Adrenal gland (tissue), 9 donors: ENCODE measurements at regions not wholly inside any gene's neighbourhood (a gene's known extent, or its start where the extent isn't known, plus 50 kb on each side); places are given as distances from the start of the nearest gene placed in this dataset.

Experiments used
- DNase-seq, 7 donors: peaks; one replicate each; pipeline ENCODE4 v3.0.0-alpha.2; 2019 to 2020
- H3K27ac ChIP-seq, 5 donors: fragments of 200-600 bp; sonication (generic) in 4 of 5; 1 replicate in 3 of 5; 2 replicates in 2 of 5; pipeline versions ENCODE4 v1.5.1 to v1.8.0; 2016 to 2020; ENCODE audit warnings: mild to moderate bottlenecking in 1 of 5
- H3K27me3 ChIP-seq: fragments of 200-600 bp; 2 replicates; pipeline ENCODE4 v1.8.0; 2021
- H3K36me3 ChIP-seq, 2 donors: fragments of 200-600 bp; replicated peaks in 1 of 2; 1 replicate in 1 of 2; 2 replicates in 1 of 2; pipeline versions ENCODE4 v1.5.1 to v1.8.0; 2018 to 2022
- H3K4me1 ChIP-seq, 2 donors: fragments of 200-600 bp; replicated peaks in 1 of 2; 1 replicate in 1 of 2; 2 replicates in 1 of 2; pipeline versions ENCODE4 v1.5.1 to v1.8.0; 2018 to 2021
- H3K4me3 ChIP-seq, 4 donors: fragments of 200-600 bp; sonication (generic) in 3 of 4; one replicate each; pipeline ENCODE4 v1.5.1; 2016 to 2018
- H3K9me3 ChIP-seq, 3 donors: fragments of 200-600 bp; sonication (generic) in 1 of 3; replicated peaks in 1 of 3; 1 replicate in 2 of 3; 2 replicates in 1 of 3; pipeline versions ENCODE4 v1.5.1 to v1.8.0; 2016 to 2021
- CTCF ChIP-seq, 6 experiments: fragments of 450-650 bp in 4 of 6; fragments of 200-600 bp in 2 of 6; sonication (generic) in 1 of 6; IDR thresholded peaks; 1 replicate in 5 of 6; 2 replicates in 1 of 6; pipeline versions ENCODE4 v1.5.1 to v1.8.0; 2016 to 2021; ENCODE audit warnings: antibody characterized with exemption in 6 of 6, mild to moderate bottlenecking in 2 of 6, moderate library complexity in 1 of 6
- POLR2A ChIP-seq, 2 donors: fragments of 450-650 bp; IDR thresholded peaks; one replicate each; pipeline ENCODE4 v1.6.1; 2017; ENCODE audit warnings: antibody characterized with exemption in 2 of 2, mild to moderate bottlenecking in 2 of 2, moderate library complexity in 1 of 2
- WGBS, 4 donors: extraction: QIAGEN DNeasy Blood & Tissue Kit in 2 of 4; methylation state at CpG; one replicate each; pipeline versions ENCODE4 v1.1.5 to v1.1.7; 2013 to 2017; 5-methylcytosine and 5-hydroxymethylcytosine counted together
- intact Hi-C, 2 donors: fragments of 100-400 bp; cut with DNase I; formaldehyde crosslinking; loops; one replicate each; pipeline versions ENCODE4 v1.14.1 to v1.15.0; 2022 to 2023
- donor health status: healthy with polysubstance abuse.
- donor health status: Bipolar disorder and iron deficiency.
- donor health status: DM: yes; HTN: yes; CAD: no.
- donor health status: DM: no; HTN: no; CAD: no.
- donor health status: DM: no; HTN: no; CAD: no.

- H3K36me3 ChIP-seq = no peaks in the 10 kb centered on the region
- no peaks in the 10 kb centered on the region for H3K27me3 ChIP-seq
- H3K4me1 ChIP-seq = no peaks in the 10 kb centered on the region
- WGBS, 4 donors = 44 to 59% (median 51%) methylated on average over 6 of the region's 6 CpGs
- TF ChIP-seq POLR2A (IDR thresholded peaks at IDR 0.05) (no peak), CTCF (IDR thresholded peaks at IDR 0.05) (no peak)
- no peaks in the 10 kb centered on the region for H3K9me3 ChIP-seq
- no peak overlapping the region for H3K27ac ChIP-seq
- no peak for DNase-seq
- intact Hi-C loops = loop anchor here (5.0 to 10.0 kb wide), 3 partner anchors 277 to 487 kb away; no protein-coding TSS in a partner anchor
- H3K4me3 ChIP-seq = no peak overlapping the region
Observed at GRCh38 chr1:233791721-233792120, 112.8 kb upstream of the SLC35F3 start.

GRCh38 chr1:233794863-233795262 lies 109.6 kb upstream of the SLC35F3 start:
- H3K27ac ChIP-seq = no peak overlapping the region
- no peak overlapping the region for H3K4me3 ChIP-seq
- intact Hi-C loops = loop anchor here (5.0 to 10.0 kb wide), 3 partner anchors 280 to 490 kb away; no protein-coding TSS in a partner anchor
- H3K27me3 ChIP-seq = no peaks in the 10 kb centered on the region
- H3K9me3 ChIP-seq = no peaks in the 10 kb centered on the region
- 85 to 93% (median 93%) methylated on average over 2 of the region's 2 CpGs for WGBS, 4 donors
- no peaks in the 10 kb centered on the region for H3K4me1 ChIP-seq
- TF ChIP-seq CTCF (IDR thresholded peaks at IDR 0.05) (no peak), POLR2A (IDR thresholded peaks at IDR 0.05) (no peak)
- no peaks in the 10 kb centered on the region for H3K36me3 ChIP-seq
- DNase-seq = no peak

- Histone ChIP-seq H3K4me1 (no peaks in the 10 kb centered on the region), H3K9me3 (no peaks in the 10 kb centered on the region), H3K27me3 (no peaks in the 10 kb centered on the region), H3K27ac (no peak overlapping the region), H3K36me3 (no peaks in the 10 kb centered on the region), H3K4me3 (no peak overlapping the region)
- WGBS, 4 donors = 63 to 70% (median 67%) methylated on average over 6 of the region's 6 CpGs
- intact Hi-C loops = loop anchor here (10.0 kb wide), 2 partner anchors 281 to 491 kb away; no protein-coding TSS in a partner anchor
- TF ChIP-seq POLR2A (IDR thresholded peaks at IDR 0.05) (no peak), CTCF (IDR thresholded peaks at IDR 0.05) (no peak)
- no peak for DNase-seq
Observed at GRCh38 chr1:233796146-233796783, 108.2 kb upstream of the SLC35F3 start.

- no peaks in the 10 kb centered on the region for H3K4me1 ChIP-seq
- intact Hi-C loops = no loop called here
- TF ChIP-seq CTCF (IDR thresholded peaks at IDR 0.05) (no peak), POLR2A (IDR thresholded peaks at IDR 0.05) (no peak)
- H3K9me3 ChIP-seq = peaks cover 0 to 8% (median 0%) of the 10 kb centered on the region in 3 donors
- 44 to 81% (median 69%) methylated on average over 4 of the region's 4 CpGs for WGBS, 4 donors
- H3K27ac ChIP-seq = no peak overlapping the region
- no peak for DNase-seq
- no peak overlapping the region for H3K4me3 ChIP-seq
- H3K27me3 ChIP-seq = no peaks in the 10 kb centered on the region
- no peaks in the 10 kb centered on the region for H3K36me3 ChIP-seq
Observed at GRCh38 chr1:233802611-233803010, 101.9 kb upstream of the SLC35F3 start.
